ENCODE measurements at regions not wholly inside any gene's neighbourhood (a gene's known extent, or its start where the extent isn't known, plus 50 kb on each side); places are given as distances from the start of the nearest gene placed in this dataset.

GRCh38 chr15:69608661-69609060, 156.0 kb downstream of the RPLP1 start:
- H3K9me3 ChIP-seq (ENCODE audit: low read length), result no peaks in the 10 kb centered on the region
- POLR2A ChIA-PET, result no interaction called here

GRCh38 chr15:69609176-69609575, 156.6 kb downstream of the RPLP1 start:
- DNase-seq (ENCODE audit: low spot score), result no peak
- no peaks in the 10 kb centered on the region for H3K36me3 ChIP-seq (ENCODE audit: insufficient read depth, low read length)
- no peaks in the 10 kb centered on the region for H4K20me1 ChIP-seq (ENCODE audit: insufficient read depth, low read length)
- no peak overlapping the region for H2AFZ ChIP-seq (ENCODE audit: low read length)
- BruUV-seq (replicated peaks), result no TSS peak
- H3K27ac ChIP-seq (ENCODE audit: low read depth, low read length, poor library complexity, severe bottlenecking), result no peak overlapping the region
- CTCF ChIA-PET (ENCODE audit: unreplicated experiment), result no interaction called here
- no peaks in the 10 kb centered on the region for H3K9me2 ChIP-seq (ENCODE audit: insufficient read depth, low read length)
- H3K4me3 ChIP-seq (ENCODE audit: low read depth, low read length, poor library complexity, severe bottlenecking), result no peak overlapping the region
- TF ChIP-seq CTCF (conservative IDR thresholded peaks at IDR 0.05; ENCODE audit: low read length) (no peak), EZH2phosphoT487 (IDR thresholded peaks at IDR 0.05; ENCODE audit: borderline replicate concordance, low read depth, low read length) (no peak)
- no peaks in the 10 kb centered on the region for H3K79me2 ChIP-seq (ENCODE audit: insufficient read depth, low read depth, low read length)
- no peak overlapping the region for H3K4me2 ChIP-seq (ENCODE audit: low read length)
- no peaks in the 10 kb centered on the region for H3K9me3 ChIP-seq (ENCODE audit: low read length)
- H3K4me1 ChIP-seq (ENCODE audit: insufficient read depth, low read length, poor library complexity, severe bottlenecking), result no peaks in the 10 kb centered on the region
- intact Hi-C loops (cut with micrococcal nuclease; ENCODE audit: unreplicated experiment), result no loop called here
- POLR2A ChIA-PET, result no interaction called here

More at GRCh38 chr15:69608661-69609060, 156.0 kb downstream of the RPLP1 start:
- Histone ChIP-seq H2AFZ (ENCODE audit: low read length) (no peak overlapping the region), H3K27ac (ENCODE audit: low read depth, low read length, poor library complexity, severe bottlenecking) (no peak overlapping the region), H3K4me2 (ENCODE audit: low read length) (no peak overlapping the region), H3K9me2 (ENCODE audit: insufficient read depth, low read length) (no peaks in the 10 kb centered on the region), H3K79me2 (ENCODE audit: insufficient read depth, low read depth, low read length) (no peaks in the 10 kb centered on the region), H3K36me3 (ENCODE audit: insufficient read depth, low read length) (no peaks in the 10 kb centered on the region), H3K4me1 (ENCODE audit: insufficient read depth, low read length, poor library complexity, severe bottlenecking) (no peaks in the 10 kb centered on the region), H4K20me1 (ENCODE audit: insufficient read depth, low read length) (no peaks in the 10 kb centered on the region), H3K4me3 (ENCODE audit: low read depth, low read length, poor library complexity, severe bottlenecking) (no peak overlapping the region)
- CTCF ChIA-PET (ENCODE audit: unreplicated experiment), result no interaction called here
- intact Hi-C loops (cut with micrococcal nuclease; ENCODE audit: unreplicated experiment), result no loop called here
- no peak for DNase-seq (ENCODE audit: low spot score)
- TF ChIP-seq CTCF (conservative IDR thresholded peaks at IDR 0.05; ENCODE audit: low read length) (no peak), EZH2phosphoT487 (IDR thresholded peaks at IDR 0.05; ENCODE audit: borderline replicate concordance, low read depth, low read length) (no peak)
- no TSS peak for BruUV-seq (replicated peaks)

GRCh38 chr15:69609776-69610175, 157.2 kb downstream of the RPLP1 start:
- Histone ChIP-seq H3K4me2 (ENCODE audit: low read length) (no peak overlapping the region), H3K36me3 (ENCODE audit: insufficient read depth, low read length) (no peaks in the 10 kb centered on the region), H3K9me2 (ENCODE audit: insufficient read depth, low read length) (no peaks in the 10 kb centered on the region), H3K27ac (ENCODE audit: low read depth, low read length, poor library complexity, severe bottlenecking) (no peak overlapping the region), H2AFZ (ENCODE audit: low read length) (no peak overlapping the region), H4K20me1 (ENCODE audit: insufficient read depth, low read length) (no peaks in the 10 kb centered on the region), H3K79me2 (ENCODE audit: insufficient read depth, low read depth, low read length) (no peaks in the 10 kb centered on the region), H3K4me3 (ENCODE audit: low read depth, low read length, poor library complexity, severe bottlenecking) (no peak overlapping the region), H3K9me3 (ENCODE audit: low read length) (no peaks in the 10 kb centered on the region), H3K4me1 (ENCODE audit: insufficient read depth, low read length, poor library complexity, severe bottlenecking) (no peaks in the 10 kb centered on the region)
- intact Hi-C loops (cut with micrococcal nuclease; ENCODE audit: unreplicated experiment), result no loop called here
- TF ChIP-seq CTCF (conservative IDR thresholded peaks at IDR 0.05; ENCODE audit: low read length) (no peak), EZH2phosphoT487 (IDR thresholded peaks at IDR 0.05; ENCODE audit: borderline replicate concordance, low read depth, low read length) (no peak)
- CTCF ChIA-PET (ENCODE audit: unreplicated experiment), result no interaction called here
- POLR2A ChIA-PET, result no interaction called here
- no TSS peak for BruUV-seq (replicated peaks)
- DNase-seq (ENCODE audit: low spot score), result no peak
